Epithelial cell of proximal tubule (primary cell): ENCODE measurements at regions not wholly inside any gene's neighbourhood (a gene's known extent, or its start where the extent isn't known, plus 50 kb on each side); places are given as distances from the start of the nearest gene placed in this dataset.

Experiments used
- DNase-seq: peaks from one replicate; pipeline ENCODE4 v3.0.0-alpha.2; 2011; ENCODE audit warnings: low read depth
- H3K4me3 ChIP-seq: 2 replicates; pipeline ENCODE4 v1.5.1; 2011; ENCODE audit warnings: low read depth, mild to moderate bottlenecking, low read length
- CTCF ChIP-seq: conservative IDR thresholded peaks from 2 replicates; pipeline ENCODE4 v1.5.1; 2012; ENCODE audit warnings: low read depth, mild to moderate bottlenecking, low read length

GRCh38 chr9:1261266-1261665 is 211.1 kb downstream of the DMRT2 start:
- no peak for TF ChIP-seq CTCF
- DNase-seq = no peak
- H3K4me3 ChIP-seq = no peak overlapping the region

GRCh38 chr9:1261879-1262766 is 212.0 kb downstream of the DMRT2 start:
- H3K4me3 ChIP-seq = no peak overlapping the region
- no peak for DNase-seq
- TF ChIP-seq CTCF = no peak

- no peak for TF ChIP-seq CTCF
- DNase-seq = no peak
- no peak overlapping the region for H3K4me3 ChIP-seq
Measured at GRCh38 chr9:1267141-1267570, 217.0 kb downstream of the DMRT2 start.

GRCh38 chr9:1267581-1267980 is 217.4 kb downstream of the DMRT2 start:
- TF ChIP-seq CTCF = no peak
- no peak overlapping the region for H3K4me3 ChIP-seq
- no peak for DNase-seq

GRCh38 chr9:1269533-1270315 is 219.6 kb downstream of the DMRT2 start:
- no peak for TF ChIP-seq CTCF

GRCh38 chr9:1271367-1271766 is 221.2 kb downstream of the DMRT2 start:
- no peak overlapping the region for H3K4me3 ChIP-seq
- DNase-seq = no peak
- TF ChIP-seq CTCF = no peak

More at GRCh38 chr9:1269533-1270315, 219.6 kb downstream of the DMRT2 start:
- no peak overlapping the region for H3K4me3 ChIP-seq
- no peak for DNase-seq
